ENCODE measurements at regions not wholly inside any gene's neighbourhood (a gene's known extent, or its start where the extent isn't known, plus 50 kb on each side); places are given as distances from the start of the nearest gene placed in this dataset.
A peak's percentile ranks its signal among the peaks of the same experiment; 100 is the strongest.
"Not testable (repeated sequence)": the region's sequence is repeated elsewhere in the genome, so short reads cannot be mapped to it uniquely, and the experiment has no call there.

DNA sequence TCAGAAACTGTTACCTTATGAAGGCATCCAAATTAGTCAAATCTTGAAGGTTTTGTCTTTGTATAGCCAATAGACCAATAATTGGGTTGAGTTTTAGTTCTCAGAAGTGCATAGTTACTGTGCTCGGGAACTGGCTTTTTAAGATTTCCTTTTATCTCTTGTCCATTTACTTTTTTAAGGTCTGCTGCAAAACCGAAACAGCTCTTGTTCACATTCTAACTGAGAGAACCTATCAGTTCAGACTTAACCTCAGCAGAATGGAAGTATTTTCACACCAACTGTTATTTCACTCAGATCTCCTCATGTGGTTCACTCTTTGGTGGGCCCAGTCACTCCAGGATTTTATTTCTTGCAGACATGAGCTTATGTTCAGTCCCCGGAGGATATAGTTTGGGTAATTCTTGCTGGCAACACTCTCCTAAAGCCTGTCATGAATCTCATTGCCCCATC lies 55.5 kb downstream of the TPBG start:
- no peak for DNase-seq

- no peak for DNase-seq
Measured at GRCh38 chr6:82419859-82420258, 56.2 kb downstream of the TPBG start.

DNA sequence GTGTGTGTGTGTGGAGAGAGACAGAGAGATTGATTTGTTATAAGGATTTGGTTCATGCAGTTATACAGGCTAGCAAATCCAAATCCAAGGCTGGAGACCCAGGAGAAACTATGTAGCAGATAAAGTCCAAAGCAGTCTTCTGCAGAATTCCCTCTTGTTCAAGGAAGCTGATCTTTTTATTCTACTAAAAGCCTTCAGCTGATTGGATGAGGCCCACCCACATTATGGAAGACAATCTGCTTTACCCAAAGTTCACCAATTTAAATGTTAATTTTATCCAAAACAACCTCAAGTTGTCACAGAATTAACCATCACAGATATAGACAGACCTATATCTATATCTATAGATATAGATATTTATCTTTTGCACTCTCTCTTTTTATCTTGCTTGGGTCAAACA lies 67.0 kb downstream of the TPBG start:
- DNase-seq: no peak

- no peak for DNase-seq
Measured at GRCh38 chr6:82436740-82437139, 73.1 kb downstream of the TPBG start.

GRCh38 chr6:82437701-82438100 lies 74.1 kb downstream of the TPBG start:
- DNase-seq: no peak

DNA sequence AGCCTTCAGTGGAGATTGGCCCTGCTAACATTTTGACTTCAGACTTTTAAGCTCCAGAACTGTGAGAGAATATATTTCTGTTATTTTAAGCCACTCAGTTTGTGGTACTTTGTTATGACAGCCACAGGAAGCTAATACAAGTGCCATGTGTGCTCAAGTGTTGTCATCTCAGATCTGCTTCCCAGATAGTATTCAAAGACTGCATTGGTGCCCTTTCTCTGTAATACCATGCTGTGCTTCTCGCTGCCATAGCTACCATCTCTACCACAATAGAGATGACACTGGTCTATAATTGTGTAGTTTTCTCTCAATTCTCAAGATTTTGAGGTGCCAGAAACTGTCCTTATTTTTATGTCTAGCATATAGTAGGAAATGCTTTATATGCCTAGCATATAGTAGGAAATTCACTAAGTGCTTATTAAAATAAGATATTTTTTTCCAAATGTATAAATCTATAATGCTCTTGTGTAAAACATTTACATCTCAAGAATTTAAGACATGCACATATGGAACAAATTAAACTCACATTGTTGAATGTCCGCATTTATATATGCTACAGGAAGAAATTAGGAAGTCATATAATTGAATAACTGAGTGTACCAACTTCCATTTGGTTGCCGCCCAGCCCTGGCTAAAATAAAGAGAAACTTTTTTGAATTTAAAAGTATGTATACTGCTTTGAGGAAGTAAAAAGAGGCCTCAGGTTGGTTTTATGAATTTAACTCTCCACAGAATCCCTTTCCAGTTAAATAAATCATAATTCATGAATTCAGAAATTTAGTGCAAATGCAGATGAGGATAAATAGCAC lies 77.6 kb downstream of the TPBG start:
- no peak for DNase-seq

GRCh38 chr6:82442061-82442719 lies 78.6 kb downstream of the TPBG start:
- no peak for DNase-seq

DNA sequence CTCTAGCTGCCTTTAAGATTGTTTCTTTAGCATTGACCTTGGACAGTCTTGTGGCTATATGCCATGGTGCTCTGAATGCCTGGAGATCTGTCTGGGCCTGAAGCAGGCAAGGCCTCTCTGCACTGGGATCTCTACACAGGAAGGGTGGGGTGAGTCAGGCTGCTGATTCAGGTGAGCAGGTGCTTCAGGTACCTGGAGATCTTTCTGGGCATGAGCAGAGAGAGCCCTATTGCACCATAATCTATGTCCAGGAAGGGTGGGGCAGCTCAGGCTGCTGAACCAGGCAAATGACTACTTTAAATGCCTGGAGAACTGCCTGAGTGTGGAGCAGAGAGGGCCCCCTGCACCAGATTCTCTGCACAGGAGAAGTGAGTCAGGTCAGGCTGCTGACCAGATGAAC lies 94.5 kb downstream of the TPBG start:
- no peak for DNase-seq

DNA sequence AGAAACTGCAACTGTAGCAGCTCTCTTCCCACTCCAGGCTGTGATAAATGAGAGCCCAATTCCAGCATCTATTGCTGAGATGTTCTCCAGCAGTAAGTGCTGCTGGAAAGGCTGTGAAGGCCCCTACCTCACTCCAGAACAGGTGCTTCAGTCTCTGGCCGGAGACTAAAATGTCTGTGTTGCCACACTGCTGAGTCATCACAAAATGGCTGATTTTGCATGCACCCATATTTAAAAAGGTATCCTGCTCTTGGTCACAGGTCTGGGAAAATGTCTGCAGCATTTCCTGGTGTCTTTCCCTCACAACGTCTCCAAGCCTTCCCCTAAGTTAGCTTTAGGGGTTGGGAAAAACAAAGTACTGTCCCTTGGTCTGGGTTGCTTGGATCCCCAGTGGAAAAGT lies 95.1 kb downstream of the TPBG start:
- DNase-seq: no peak

GRCh38 chr6:82461536-82461935 lies 97.9 kb downstream of the TPBG start:
- no peak for DNase-seq

GRCh38 chr6:82467338-82467737 lies 103.7 kb downstream of the TPBG start:
- DNase-seq: no peak

DNA sequence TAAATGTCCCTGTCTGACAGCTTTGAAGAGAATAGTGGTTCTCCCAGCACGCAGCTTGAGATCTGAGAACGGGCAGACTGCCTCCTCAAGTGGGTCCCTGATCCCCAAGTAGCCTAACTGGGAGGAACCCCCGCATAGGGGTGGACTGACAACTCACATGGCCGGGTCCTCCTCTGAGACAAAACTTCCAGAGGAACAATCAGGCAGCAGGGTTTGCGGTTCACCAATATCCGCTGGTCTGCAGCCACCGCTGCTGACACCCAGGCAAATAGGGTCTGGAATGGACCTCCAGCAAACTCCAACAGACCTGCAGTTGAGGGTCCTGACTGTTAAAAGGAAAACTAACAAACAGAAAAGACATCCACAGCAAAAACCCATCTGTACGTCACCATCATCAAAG lies 106.5 kb downstream of the TPBG start:
- not testable (repeated sequence) for DNase-seq

- DNase-seq: not testable (repeated sequence)
Measured at GRCh38 chr6:82475106-82475505, 111.5 kb downstream of the TPBG start.

- DNase-seq: peak; percentile 20
Measured at GRCh38 chr6:82484001-82484400, 120.4 kb downstream of the TPBG start.

DNA sequence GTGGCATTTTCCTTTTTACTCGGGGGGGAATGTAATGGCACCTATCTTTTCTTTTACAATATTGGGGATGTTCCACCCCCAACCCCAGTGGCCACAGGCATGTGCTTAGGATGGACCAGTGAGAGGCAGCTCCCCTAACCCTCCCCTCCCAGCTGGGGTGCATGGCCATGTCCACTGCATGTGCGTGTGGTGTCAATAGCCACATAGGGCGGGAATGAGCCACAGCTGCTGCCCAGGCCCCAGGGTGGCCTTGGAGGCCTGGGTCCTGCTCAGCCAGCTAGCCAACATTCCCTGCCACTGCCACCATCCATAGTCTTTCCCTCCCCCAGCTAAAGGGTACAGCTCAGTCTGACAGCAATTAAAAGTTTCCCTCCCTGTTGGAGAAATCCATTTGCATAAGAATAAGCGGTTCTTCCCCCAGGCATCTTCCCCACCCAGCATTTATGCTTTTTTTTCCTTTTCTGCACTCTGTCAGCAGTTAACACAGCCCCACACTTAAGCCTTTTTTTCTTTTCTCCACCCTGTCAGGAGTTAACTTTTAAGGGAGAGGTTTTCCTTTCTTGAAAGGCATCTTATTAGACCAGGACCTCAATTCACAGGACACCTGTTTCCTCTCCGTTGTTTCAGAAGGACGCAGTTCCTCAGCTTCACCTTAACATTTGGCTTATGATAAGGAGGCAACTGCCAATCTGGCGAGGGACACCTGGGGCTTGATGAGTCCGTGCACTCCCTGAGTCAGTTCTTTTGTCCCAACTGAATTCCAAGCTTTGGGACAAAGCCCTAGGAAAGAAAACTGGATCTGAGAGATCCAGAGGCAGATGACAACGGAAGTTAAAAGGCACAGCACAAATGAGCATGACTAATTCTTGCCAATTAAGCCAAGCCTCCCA lies 121.4 kb downstream of the TPBG start:
- DNase-seq: no peak

DNA sequence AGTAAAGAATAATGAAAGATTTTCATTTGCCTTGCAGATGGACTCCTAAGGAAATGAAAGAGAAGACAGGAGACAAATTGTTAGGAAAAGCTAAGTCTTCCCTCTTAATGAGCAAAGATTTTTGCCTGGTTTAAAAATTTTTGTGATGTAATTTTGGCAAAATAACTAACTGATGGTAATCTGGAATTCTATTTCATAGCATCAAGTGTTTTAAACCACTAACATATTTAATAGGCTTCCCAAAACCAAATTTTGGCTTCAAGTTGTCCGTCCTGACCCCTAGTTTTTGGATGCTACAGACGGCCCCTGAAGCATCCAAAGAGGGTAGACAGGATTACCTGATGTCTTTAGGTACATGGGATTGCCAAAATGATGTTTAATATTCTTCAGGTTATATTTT lies 124.3 kb downstream of the TPBG start:
- no peak for DNase-seq

DNA sequence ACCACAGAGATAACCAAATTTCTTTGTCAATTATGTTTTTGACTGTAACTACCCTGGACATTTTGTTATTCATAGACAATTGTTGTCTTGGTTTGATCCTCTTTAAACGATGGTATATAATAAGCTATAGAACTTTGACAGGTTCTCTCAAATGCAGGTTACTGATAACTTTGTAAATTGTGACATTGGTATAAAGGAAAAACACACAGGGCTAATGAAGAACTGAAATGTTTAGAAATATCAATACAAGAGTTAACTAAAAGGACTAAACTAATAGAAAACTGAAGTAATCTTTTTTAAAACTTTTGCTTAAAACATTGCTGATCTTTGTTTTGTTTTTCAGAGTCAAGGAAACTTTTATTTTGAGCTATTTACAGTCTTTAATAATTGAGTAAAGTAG lies 124.8 kb downstream of the TPBG start:
- no peak for DNase-seq

- no peak for DNase-seq
Measured at GRCh38 chr6:82492134-82492533, 128.5 kb downstream of the TPBG start.

- peak; percentile 33 for DNase-seq
Measured at GRCh38 chr6:82493467-82493866, 129.8 kb downstream of the TPBG start.

DNA sequence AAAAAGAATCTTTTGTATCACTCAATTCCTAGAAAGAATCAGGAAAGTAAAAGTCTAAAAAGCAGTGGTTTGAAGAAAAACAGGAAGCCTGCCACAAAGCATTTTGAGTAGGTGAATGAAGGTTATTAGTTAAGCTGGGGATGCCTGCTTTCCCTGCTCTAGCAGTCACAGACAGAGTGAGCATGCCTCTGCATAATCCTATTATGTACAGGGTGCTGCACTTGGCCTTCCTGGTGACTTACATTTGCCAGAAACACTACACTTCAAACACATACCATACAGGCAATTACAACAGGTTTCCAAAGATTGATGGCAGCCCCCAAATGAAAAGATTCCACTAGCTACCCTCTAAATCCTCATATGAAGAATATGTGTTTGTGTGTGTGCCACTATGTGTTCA lies 130.8 kb downstream of the TPBG start:
- peak; percentile 5 for DNase-seq

DNA sequence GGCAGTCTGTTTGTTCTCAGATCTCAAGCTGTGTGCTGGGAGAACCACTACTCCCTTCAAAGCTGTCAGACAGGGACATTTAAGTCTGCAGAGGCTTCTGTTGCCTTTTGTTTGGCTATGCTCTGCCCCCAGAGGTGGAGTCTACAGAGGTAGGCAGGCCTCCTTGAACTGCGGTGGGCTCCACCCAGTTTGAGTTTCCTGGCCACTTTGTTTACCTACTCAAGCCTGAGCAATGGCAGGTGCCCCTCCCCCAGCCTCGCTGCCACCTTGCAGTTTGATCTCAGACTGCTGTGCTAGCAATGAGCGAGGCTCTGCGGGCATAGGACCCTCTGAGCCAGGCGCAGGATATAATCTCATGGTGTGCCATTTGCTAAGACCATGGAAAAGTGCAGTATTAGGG lies 138.3 kb downstream of the TPBG start:
- DNase-seq: not testable (repeated sequence)

DNA sequence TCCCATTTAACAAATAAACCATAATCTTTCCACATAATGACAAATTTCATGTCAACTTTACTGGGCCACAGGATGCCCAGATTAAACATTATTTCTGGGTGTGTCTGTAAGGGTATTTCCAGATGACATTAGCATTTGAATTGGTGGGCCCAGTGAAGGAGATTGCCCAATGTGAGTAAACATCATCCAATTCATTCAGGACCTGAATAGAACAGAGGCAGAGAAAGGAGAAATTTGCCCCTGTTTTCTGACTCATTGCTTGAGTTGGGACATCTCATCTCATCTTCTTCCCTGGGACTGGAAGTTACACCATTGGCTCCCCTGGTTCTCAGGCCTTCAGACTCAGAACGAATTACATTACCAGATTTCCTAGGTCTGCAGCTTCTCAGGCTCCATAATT lies 142.9 kb downstream of the TPBG start:
- DNase-seq: no peak

GRCh38 chr6:82507112-82507511 lies 143.5 kb downstream of the TPBG start:
- DNase-seq: no peak

- DNase-seq: no peak
Measured at GRCh38 chr6:82511546-82511945, 147.9 kb downstream of the TPBG start.
